ENCODE measurements at regions not wholly inside any gene's neighbourhood (a gene's known extent, or its start where the extent isn't known, plus 50 kb on each side); places are given as distances from the start of the nearest gene placed in this dataset.

DNA sequence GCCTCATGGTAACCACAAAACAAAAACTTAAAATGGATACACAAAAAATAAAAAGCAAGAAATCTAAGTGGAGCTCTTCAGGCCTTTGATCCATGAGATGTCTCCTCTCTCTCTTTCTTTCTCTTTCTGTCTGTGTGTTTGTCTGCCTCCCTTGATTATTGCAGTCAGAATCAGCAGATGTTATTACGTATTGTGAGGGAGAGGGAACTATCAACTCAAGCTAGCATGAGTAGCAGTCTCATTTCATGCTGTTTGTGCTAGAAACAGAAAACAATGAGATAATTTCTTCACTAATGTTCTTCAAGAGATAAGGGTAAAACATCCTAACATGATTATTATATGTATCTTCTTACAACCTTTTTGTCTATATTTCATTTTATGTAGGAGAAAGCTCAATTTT, 103.7 kb upstream of the PDC start:
- TF ChIP-seq POLR2AphosphoS5 (IDR thresholded peaks at IDR 0.05) (no peak), EP300 (IDR thresholded peaks at IDR 0.05) (no peak)
- TF ChIP-seq, protein P1, sequence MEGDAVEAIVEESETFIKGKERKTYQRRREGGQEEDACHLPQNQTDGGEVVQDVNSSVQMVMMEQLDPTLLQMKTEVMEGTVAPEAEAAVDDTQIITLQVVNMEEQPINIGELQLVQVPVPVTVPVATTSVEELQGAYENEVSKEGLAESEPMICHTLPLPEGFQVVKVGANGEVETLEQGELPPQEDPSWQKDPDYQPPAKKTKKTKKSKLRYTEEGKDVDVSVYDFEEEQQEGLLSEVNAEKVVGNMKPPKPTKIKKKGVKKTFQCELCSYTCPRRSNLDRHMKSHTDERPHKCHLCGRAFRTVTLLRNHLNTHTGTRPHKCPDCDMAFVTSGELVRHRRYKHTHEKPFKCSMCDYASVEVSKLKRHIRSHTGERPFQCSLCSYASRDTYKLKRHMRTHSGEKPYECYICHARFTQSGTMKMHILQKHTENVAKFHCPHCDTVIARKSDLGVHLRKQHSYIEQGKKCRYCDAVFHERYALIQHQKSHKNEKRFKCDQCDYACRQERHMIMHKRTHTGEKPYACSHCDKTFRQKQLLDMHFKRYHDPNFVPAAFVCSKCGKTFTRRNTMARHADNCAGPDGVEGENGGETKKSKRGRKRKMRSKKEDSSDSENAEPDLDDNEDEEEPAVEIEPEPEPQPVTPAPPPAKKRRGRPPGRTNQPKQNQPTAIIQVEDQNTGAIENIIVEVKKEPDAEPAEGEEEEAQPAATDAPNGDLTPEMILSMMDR (IDR thresholded peaks at IDR 0.05) = no peak

All from upper lobe of left lung (tissue), 4 donors.